Stimulated activated CD4-positive, alpha-beta T cell treated with anti-CD3 and anti-CD28 coated beads, TNF-alpha, amount 100 ng/mL, for 48 hours (primary cell): ENCODE measurements at regions not wholly inside any gene's neighbourhood (a gene's known extent, or its start where the extent isn't known, plus 50 kb on each side); places are given as distances from the start of the nearest gene placed in this dataset.
"Not testable (repeated sequence)": the region's sequence is repeated elsewhere in the genome, so short reads cannot be mapped to it uniquely, and the experiment has no call there.

Source experiments
- DNase-seq, 3 donors: peaks; one replicate each; pipeline ENCODE4 v3.0.0-alpha.2; 2020; ENCODE audit warnings: low read depth in 3 of 3

- no peak for DNase-seq
Measured at GRCh38 chrX:856566-857290, 226.1 kb downstream of the SHOX start.

- no peak for DNase-seq
Measured at GRCh38 chrX:853304-853703, 222.7 kb downstream of the SHOX start.

DNA sequence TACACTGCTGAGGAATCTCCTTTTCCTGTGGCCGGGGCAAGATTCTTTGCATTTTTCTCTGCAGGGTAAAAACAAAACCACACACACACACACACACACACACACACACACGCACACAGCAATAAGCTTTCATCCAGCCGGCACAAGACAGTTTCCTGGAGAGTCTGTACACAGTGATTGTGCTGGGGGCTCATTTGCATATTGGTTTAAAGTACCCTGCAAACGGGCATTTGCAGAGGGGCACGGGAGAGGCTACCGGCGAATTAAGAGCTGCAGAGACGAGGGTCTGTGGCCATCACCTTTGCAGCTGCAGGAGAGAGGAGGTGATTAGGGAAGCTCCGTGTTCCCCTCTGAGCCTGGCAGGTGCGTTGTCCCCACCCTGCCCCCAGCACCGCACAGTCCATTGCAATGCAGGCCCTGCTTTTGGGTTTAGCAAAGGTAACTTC lies 219.9 kb downstream of the SHOX start:
- no peak for DNase-seq

GRCh38 chrX:848386-848785 lies 217.8 kb downstream of the SHOX start:
- DNase-seq: no peak

DNA sequence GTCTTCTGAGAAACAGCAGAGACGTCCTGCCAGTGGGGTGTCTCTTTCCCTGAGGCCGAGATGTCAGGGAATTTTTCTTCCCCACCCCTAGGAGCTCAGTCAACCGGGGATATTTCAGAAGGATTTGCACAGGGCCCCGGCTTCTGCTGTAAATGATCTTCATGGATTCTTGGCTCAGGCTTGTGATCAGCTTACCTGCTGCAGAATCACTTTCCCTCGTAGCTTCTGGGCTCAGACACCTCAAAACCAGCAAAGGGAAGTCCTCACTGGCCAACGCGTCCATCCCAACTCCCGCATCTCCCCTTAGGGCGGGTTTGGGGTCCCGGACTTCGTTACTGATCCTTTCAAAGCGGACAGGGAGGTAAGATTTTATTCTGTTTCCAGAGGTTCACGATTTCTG lies 212.7 kb downstream of the SHOX start:
- DNase-seq: no peak

DNA sequence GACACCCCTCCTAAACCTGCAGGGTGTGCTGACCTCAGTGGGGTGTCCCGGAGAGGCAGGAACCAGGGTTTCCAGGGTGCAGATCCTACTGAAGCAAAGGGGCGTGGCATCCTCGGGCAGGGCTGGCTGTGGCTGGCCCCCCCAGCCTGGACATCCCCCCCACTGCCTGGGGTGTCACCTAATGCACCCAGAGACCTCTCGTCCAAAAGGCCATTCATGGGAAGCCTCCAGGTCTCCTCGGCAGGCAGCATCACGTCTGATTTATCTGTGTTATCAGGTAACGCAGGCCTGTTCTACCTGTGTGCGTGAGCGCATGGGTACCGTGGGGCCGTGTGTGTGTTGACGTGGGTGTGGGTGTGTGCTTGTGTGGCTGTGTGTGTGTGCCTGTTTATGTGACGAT lies 210.0 kb downstream of the SHOX start:
- no peak for DNase-seq

DNA sequence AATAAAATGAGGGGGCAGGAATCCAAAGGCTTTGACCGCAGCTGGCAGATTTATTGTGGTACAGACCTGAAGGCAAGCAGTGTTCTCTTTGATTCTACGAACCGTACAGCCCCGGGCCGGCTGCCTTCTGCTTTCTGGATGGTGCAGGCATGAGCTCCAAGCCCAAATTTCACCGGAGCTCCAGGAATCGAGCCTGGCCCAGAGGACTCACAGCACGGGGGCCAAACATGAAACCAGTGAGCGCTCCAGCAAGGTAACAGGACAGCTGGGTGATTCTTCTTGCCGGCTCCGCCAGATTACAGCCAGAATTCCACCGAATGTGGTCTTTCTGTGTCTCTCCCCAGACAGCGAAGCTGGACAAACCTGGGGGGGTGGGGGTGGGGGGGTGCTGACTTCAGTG lies 208.1 kb downstream of the SHOX start:
- DNase-seq: not testable (repeated sequence)

DNA sequence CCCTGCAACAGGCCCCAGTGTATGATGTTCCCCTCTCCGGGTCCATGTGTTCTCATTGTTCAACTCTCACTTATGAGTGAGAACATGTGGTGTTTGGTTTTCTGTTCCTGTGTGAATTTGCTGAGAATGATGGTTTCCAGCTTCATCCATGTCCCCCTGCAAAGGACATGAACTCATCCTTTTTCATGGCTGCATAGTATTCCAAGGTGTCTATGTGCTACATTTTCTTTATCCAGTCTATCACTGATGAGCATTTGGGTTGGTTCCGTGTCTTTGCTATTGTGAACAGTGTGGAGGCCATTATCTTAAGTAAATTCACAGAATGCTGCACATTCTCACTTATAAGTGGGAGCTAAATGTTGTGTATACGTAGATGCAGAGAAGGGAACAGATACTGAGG lies 205.3 kb downstream of the SHOX start:
- not testable (repeated sequence) for DNase-seq

DNA sequence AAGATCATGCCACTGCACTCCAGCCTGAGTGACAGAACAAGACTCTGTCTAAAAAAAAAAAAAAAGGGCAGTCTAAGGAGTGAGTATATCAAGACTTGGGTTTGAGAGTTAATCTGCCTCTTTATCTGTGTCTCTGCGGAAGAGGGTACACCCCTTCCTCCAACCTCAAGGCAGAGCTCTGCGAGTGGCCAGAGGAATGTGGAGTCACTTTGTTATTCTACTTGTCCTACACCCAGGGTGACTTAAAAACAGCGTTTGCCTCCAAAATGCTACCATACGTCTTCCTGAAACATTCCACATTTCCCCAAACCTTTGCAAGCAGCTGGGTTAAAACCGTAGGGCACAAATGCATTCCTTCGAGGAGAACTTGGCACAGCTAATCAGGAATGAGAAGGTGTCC lies 199.9 kb downstream of the SHOX start:
- no peak for DNase-seq

GRCh38 chrX:829145-829544 lies 198.6 kb downstream of the SHOX start:
- DNase-seq: no peak

DNA sequence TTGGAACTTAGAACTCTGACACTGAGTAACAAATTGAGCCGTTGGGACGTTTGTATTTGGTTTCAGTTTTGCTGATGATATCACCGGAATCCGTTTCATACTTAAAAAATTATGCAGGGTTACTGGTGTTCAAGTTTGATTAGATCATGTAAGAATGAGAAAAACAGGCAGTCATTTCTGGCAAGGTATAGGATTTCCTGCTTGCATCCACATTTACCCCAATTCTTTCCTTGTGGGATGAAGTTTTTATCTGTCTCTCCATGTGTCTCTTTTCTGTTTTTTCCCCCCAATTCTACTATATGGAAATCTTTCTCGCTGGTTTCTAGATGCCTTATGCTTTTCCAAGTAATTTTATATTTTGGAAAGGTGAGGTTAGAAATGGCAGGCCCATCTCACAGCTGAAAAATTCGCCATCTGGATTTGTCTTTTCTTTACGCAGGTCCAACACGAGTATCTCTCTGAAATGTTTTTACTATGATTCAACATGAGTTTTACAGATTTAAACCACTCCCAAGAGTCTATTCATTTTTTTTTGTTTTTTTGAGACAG lies 197.9 kb downstream of the SHOX start:
- DNase-seq: no peak

GRCh38 chrX:826448-826847 lies 195.9 kb downstream of the SHOX start:
- no peak for DNase-seq

GRCh38 chrX:825991-826390 lies 195.4 kb downstream of the SHOX start:
- DNase-seq: no peak

- not testable (repeated sequence) for DNase-seq
Measured at GRCh38 chrX:823073-823472, 192.5 kb downstream of the SHOX start.

- no peak for DNase-seq
Measured at GRCh38 chrX:821327-822107, 190.9 kb downstream of the SHOX start.

- no peak for DNase-seq
Measured at GRCh38 chrX:819684-820083, 189.1 kb downstream of the SHOX start.

DNA sequence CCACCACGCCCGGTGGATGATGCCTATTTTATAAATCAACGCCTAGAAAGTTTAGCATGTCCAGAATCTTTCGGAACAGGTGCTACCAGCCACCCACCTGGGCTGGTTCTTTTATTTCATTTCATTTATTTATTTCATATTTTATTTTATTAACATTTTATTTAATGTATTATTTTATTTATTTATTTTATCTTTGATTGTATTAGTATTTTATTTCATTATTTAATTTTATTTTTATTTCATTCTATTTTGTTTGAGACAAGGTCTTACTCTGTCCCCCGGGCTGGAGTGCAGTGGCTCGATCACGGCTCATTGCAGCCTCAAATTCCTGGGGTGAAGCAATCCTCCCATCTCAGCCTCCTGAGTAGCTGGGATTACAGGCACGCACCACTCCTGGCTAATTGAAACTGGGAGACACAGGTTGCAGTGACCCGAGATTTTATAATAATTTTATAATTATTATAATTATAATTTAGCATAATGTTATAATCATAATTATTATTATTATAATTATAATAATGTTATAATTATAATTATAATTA lies 187.2 kb downstream of the SHOX start:
- DNase-seq: no peak

DNA sequence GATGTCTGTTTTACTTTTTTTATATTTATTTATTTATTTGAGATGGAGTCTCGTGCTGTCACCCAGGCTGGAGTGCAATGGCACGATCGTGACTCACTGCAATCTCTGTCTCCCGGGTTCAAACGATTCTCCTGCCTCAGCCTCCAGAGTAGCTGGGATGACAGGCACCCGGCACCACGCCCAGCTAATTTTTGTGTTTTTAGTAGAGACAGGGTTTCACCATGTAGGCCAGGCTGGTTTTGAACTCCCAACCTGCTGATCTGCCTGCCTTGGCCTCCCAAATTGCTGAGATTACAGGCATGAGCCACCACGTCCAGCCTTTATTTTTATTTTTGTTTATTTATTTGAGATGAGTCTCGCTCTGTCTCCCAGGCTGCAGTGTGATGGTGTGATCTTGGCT lies 186.6 kb downstream of the SHOX start:
- not testable (repeated sequence) for DNase-seq

DNA sequence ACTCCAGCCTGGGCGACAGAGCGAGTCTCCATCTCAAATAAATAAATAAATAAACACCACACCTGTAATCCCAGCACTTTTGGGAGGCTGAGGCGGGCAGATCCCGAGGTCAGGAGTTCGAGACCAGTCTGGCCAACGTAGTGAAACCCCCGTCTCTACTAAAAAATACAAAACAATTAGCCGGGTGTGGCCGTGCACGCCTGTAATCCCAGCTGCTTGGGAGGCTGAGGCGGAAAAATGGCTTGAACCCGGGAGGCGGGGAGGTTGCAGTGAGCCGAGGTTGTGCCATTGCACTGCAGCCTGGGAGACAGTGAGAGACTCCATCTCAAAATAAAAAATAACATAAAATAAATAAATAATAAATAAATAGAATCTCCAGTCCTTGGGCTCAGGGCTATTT lies 185.8 kb downstream of the SHOX start:
- no peak for DNase-seq

- DNase-seq: no peak
Measured at GRCh38 chrX:810186-810585, 179.6 kb downstream of the SHOX start.

GRCh38 chrX:809081-809480 lies 178.5 kb downstream of the SHOX start:
- no peak for DNase-seq

DNA sequence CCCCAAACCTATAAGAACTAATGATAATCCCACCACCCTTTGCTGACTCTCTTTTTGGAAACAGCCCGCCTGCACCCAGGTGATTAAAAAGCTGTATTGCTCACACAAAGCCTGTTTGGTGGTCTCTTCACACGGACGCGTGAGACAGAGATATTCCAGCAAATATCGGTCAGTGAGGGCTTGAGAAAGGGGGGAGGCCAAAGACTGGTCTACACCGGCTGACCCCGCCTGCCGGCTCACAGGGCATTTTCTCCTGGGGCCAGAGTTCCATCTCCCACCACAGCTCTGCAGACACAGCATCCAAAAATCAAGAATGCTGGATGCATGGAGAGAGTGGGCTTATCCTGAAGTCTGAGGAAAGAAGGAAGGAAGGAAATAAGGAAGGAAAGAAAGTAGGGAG lies 176.0 kb downstream of the SHOX start:
- no peak for DNase-seq

- no peak for DNase-seq
Measured at GRCh38 chrX:805988-806387, 175.4 kb downstream of the SHOX start.
